ENCODE measurements at regions not wholly inside any gene's neighbourhood (a gene's known extent, or its start where the extent isn't known, plus 50 kb on each side); places are given as distances from the start of the nearest gene placed in this dataset.
A peak's percentile ranks its signal among the peaks of the same experiment; 100 is the strongest.

DNA sequence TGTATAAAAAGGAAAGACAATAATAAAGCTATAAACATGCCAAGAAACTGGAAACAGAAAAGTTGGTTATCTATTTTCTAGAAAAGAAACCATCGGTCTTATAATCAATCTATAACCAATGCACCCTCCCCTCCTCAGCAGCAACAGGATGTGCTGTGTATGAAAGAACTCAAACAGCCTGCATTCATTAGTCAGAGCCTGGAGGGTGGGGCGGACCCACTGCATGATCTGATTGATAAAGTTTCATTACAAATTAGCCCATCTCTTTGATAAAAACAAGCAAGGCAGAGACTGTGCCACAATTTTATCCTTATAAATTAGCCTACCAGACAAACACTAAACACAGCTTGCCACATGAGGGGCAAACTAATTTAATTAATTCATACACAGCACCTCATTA lies 448.1 kb downstream of the BCAT1 start:
- H3K9me3 Mint-ChIP-seq: peaks cover 9% of the 10 kb centered on the region
- peaks cover 8% of the 10 kb centered on the region for H3K36me3 Mint-ChIP-seq (ENCODE audit: low read depth)
- H3K27me3 Mint-ChIP-seq (ENCODE audit: low read depth): no peaks in the 10 kb centered on the region
- TF ChIP-seq, protein P1, sequence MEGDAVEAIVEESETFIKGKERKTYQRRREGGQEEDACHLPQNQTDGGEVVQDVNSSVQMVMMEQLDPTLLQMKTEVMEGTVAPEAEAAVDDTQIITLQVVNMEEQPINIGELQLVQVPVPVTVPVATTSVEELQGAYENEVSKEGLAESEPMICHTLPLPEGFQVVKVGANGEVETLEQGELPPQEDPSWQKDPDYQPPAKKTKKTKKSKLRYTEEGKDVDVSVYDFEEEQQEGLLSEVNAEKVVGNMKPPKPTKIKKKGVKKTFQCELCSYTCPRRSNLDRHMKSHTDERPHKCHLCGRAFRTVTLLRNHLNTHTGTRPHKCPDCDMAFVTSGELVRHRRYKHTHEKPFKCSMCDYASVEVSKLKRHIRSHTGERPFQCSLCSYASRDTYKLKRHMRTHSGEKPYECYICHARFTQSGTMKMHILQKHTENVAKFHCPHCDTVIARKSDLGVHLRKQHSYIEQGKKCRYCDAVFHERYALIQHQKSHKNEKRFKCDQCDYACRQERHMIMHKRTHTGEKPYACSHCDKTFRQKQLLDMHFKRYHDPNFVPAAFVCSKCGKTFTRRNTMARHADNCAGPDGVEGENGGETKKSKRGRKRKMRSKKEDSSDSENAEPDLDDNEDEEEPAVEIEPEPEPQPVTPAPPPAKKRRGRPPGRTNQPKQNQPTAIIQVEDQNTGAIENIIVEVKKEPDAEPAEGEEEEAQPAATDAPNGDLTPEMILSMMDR (conservative IDR thresholded peaks at IDR 0.05): no peak
- peak overlapping the region; percentile 76 for H3K27ac Mint-ChIP-seq (ENCODE audit: unreplicated experiment)
- no peak for DNase-seq (ENCODE audit: low read depth, low spot score)
- H3K4me3 Mint-ChIP-seq: peak overlapping the region; percentile 83
- H3K4me1 Mint-ChIP-seq: peaks cover 71% of the 10 kb centered on the region

DNA sequence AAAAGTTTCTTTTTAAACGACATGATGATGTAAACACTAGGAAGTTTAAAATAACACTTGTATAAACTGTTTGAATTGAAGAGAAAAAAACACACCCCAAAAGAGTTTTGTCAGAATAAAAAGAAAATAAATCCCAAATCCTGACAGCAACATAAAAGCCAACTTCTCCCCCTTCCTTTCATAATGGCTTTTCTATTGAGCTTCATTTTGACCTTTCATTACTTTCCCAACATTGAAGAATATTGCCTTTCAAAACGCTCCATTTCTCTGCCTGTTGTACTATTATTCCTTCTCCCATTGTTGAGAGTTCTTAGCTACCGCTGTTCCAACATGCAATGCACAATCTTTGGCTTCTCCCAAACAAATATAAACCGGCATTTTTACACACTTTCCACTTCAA lies 448.5 kb downstream of the BCAT1 start:
- Mint-ChIP-seq H3K9me3 (peaks cover 11% of the 10 kb centered on the region), H3K27me3 (ENCODE audit: low read depth) (no peaks in the 10 kb centered on the region), H3K4me3 (peak overlapping the region; percentile 83), H3K36me3 (ENCODE audit: low read depth) (peaks cover 10% of the 10 kb centered on the region), H3K4me1 (peaks cover 71% of the 10 kb centered on the region), H3K27ac (ENCODE audit: unreplicated experiment) (peak overlapping the region; percentile 76)
- TF ChIP-seq, protein P1 (conservative IDR thresholded peaks at IDR 0.05): no peak
- no peak for DNase-seq (ENCODE audit: low read depth, low spot score)

DNA sequence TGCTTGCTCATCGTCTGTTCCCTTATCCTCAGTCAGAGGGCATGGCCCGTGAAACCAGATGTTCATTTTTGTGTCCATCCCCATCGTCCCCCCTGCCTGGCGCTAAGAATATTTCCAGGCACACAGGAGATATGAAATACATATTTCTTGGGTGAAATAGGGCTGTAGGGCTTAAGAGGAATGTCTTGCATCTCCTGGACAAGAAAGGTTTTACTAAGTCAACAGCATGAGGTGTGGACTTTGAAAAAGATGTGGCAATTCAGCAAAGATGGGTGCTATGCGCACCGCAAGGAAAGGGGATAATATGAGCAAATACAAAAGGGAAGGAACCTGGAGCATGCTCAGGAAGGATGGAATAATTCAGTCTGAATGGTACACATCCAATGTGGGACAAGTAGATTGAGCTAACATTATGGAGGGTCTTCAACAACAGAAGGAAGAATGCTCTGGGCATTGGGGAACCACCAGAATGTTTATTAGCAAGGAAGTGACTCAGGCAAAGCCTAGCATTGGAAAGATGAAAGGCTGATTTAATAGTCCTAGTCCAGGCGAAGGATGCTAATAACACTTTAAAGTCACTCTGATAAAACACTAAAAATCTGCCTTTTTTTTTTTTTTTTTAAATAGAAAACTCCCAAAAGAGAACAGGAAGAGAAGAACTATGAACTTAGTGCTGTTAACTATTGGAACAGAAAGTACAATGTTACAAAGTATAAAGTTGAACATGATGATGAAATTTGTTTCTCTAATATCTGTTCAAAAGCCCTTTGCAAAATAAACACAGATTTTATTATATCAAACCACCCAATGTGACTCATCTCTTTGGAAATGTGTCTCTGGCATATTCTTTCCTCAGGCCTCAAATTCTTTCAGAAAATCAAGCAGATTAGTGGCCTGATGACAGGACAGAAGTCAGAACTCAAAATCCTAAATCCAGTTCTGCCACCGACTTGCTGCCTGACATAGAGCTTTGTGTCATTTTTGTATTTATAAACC lies 449.5 kb downstream of the BCAT1 start:
- peaks cover 10% of the 10 kb centered on the region for H3K36me3 Mint-ChIP-seq (ENCODE audit: low read depth)
- TF ChIP-seq, protein P1 (conservative IDR thresholded peaks at IDR 0.05): no peak
- H3K27me3 Mint-ChIP-seq (ENCODE audit: low read depth): no peaks in the 10 kb centered on the region
- peaks cover 66% of the 10 kb centered on the region for H3K4me1 Mint-ChIP-seq
- H3K4me3 Mint-ChIP-seq: peak overlapping the region; percentile 83
- no peak for DNase-seq (ENCODE audit: low read depth, low spot score)
- peaks cover 13% of the 10 kb centered on the region for H3K9me3 Mint-ChIP-seq
- peak overlapping the region; percentile 53 for H3K27ac Mint-ChIP-seq (ENCODE audit: unreplicated experiment)

DNA sequence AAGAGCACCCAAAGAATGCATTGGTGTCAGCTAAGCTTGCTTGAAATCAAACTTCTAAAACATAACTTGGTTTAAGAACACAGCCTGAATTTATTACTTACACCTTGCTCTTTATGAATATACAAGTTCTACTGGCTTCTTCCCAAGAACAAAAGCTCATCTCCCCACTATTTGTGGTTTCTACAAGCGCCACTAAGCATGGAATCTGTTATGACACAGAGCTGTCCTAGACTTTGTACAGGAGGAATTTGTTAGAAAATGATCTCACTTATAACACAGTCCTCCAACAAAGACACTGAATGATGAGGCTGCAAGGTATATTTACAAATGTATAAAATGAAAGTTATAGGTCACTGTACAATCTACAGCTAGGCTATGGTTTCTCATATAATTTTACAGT lies 452.1 kb downstream of the BCAT1 start:
- Mint-ChIP-seq H3K9me3 (peaks cover 7% of the 10 kb centered on the region), H3K4me1 (peaks cover 62% of the 10 kb centered on the region), H3K27ac (ENCODE audit: unreplicated experiment) (no peak overlapping the region), H3K36me3 (ENCODE audit: low read depth) (peaks cover 5% of the 10 kb centered on the region), H3K27me3 (ENCODE audit: low read depth) (no peaks in the 10 kb centered on the region), H3K4me3 (peak overlapping the region; percentile 29)
- TF ChIP-seq, protein P1 (conservative IDR thresholded peaks at IDR 0.05): no peak
- no peak for DNase-seq (ENCODE audit: low read depth, low spot score)

DNA sequence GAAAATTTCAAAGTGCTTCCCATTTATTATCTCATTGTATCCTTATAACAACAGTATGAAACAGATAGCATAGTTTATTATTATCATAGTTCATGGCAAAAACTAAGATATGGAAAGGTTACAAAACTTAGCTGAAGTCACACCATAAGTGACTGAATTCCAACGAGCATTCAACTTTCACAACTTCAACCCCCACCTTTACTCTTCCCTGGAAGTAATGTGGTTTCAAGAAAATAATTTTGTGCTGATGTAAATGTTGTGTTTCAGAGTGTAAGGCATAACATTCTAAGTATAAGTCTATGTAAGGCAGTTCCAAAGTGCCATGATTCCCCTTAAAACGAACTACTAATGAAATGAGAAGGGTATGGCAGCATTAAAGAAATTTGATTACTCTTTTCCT lies 454.5 kb downstream of the BCAT1 start:
- no peak for DNase-seq (ENCODE audit: low read depth, low spot score)
- Mint-ChIP-seq H3K4me1 (peaks cover 56% of the 10 kb centered on the region), H3K36me3 (ENCODE audit: low read depth) (peaks cover 5% of the 10 kb centered on the region), H3K27me3 (ENCODE audit: low read depth) (no peaks in the 10 kb centered on the region), H3K4me3 (no peak overlapping the region), H3K27ac (ENCODE audit: unreplicated experiment) (no peak overlapping the region), H3K9me3 (peaks cover 7% of the 10 kb centered on the region)
- TF ChIP-seq, protein P1 (conservative IDR thresholded peaks at IDR 0.05): no peak
